Breast epithelium (tissue), 3 donors: ENCODE measurements at regions not wholly inside any gene's neighbourhood (a gene's known extent, or its start where the extent isn't known, plus 50 kb on each side); places are given as distances from the start of the nearest gene placed in this dataset.

Experiments
- POLR2A ChIP-seq: fragments of 450-650 bp; IDR thresholded peaks from one replicate; pipeline ENCODE4 v1.6.1; 2016; ENCODE audit warnings: antibody characterized with exemption, mild to moderate bottlenecking, moderate library complexity
- POLR2AphosphoS5 ChIP-seq, 3 donors: sonication (generic); formaldehyde crosslinking; IDR thresholded peaks; one replicate each; pipeline ENCODE4 v1.6.1; 2017; ENCODE audit warnings: antibody characterized with exemption in 3 of 3
- TF ChIP-seq, protein P1 (sequence below), 3 donors: fragments of 450-650 bp; IDR thresholded peaks; one replicate each; pipeline ENCODE4 v1.5.1; 2016 to 2017; ENCODE audit warnings: antibody characterized with exemption in 3 of 3, mild to moderate bottlenecking in 3 of 3, moderate library complexity in 3 of 3

DNA sequence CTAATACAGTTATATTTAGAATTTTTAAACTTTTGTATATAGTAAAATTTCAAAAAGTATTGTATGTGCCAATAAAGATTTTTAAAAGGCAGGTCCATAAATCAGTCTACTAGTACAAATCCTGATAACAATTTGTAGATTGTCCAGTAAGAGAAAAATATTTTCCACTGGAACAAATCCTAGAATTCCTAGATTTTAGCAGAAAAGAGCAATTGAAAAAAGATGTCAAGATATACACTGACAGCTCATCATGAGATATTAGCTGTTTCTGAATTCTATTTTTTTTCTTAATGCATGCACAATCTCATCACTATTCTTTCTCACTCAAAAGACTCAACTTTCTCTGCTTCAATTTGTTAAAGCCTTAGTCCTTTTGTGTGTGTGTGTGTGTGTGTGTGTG lies 289.2 kb upstream of the MAD2L1 start:
- TF ChIP-seq, protein P1, sequence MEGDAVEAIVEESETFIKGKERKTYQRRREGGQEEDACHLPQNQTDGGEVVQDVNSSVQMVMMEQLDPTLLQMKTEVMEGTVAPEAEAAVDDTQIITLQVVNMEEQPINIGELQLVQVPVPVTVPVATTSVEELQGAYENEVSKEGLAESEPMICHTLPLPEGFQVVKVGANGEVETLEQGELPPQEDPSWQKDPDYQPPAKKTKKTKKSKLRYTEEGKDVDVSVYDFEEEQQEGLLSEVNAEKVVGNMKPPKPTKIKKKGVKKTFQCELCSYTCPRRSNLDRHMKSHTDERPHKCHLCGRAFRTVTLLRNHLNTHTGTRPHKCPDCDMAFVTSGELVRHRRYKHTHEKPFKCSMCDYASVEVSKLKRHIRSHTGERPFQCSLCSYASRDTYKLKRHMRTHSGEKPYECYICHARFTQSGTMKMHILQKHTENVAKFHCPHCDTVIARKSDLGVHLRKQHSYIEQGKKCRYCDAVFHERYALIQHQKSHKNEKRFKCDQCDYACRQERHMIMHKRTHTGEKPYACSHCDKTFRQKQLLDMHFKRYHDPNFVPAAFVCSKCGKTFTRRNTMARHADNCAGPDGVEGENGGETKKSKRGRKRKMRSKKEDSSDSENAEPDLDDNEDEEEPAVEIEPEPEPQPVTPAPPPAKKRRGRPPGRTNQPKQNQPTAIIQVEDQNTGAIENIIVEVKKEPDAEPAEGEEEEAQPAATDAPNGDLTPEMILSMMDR (IDR thresholded peaks at IDR 0.05) = no peak
- TF ChIP-seq POLR2AphosphoS5 (IDR thresholded peaks at IDR 0.05) (no peak), POLR2A (no peak)
